Stimulated activated effector memory CD8-positive, alpha-beta T cell treated with anti-CD3 and anti-CD28 coated beads, Interleukin-12 subunit alpha, Interleukin-12 subunit beta, amount 100 ng/mL, for 72 hours (primary cell): ENCODE measurements at regions not wholly inside any gene's neighbourhood (a gene's known extent, or its start where the extent isn't known, plus 50 kb on each side); places are given as distances from the start of the nearest gene placed in this dataset.

Experiments used
- ATAC-seq: fragments of 150-1000 bp; cut with Tn5 transposase; 2 replicates; pipeline ENCODE4 v1.10.0; 2021
- DNase-seq, 2 donors: peaks; one replicate each; pipeline ENCODE4 v3.0.0; 2021 to 2022; ENCODE audit warnings: low spot score in 2 of 2
- H3K27ac Mint-ChIP-seq: one replicate; pipeline ENCODE4 v1.8.0; 2022; ENCODE audit warnings: mild to moderate bottlenecking, mixed read lengths
- H3K36me3 Mint-ChIP-seq: one replicate; pipeline ENCODE4 v1.8.0; 2022; ENCODE audit warnings: mild to moderate bottlenecking, mixed read lengths
- H3K4me1 Mint-ChIP-seq: one replicate; pipeline ENCODE4 v1.8.0; 2022; ENCODE audit warnings: mixed read lengths
- H3K4me3 Mint-ChIP-seq: one replicate; pipeline ENCODE4 v1.8.0; 2022; ENCODE audit warnings: mild to moderate bottlenecking, mixed read lengths
- H3K9me3 Mint-ChIP-seq: one replicate; pipeline ENCODE4 v1.8.0; 2022; ENCODE audit warnings: mixed read lengths

DNA sequence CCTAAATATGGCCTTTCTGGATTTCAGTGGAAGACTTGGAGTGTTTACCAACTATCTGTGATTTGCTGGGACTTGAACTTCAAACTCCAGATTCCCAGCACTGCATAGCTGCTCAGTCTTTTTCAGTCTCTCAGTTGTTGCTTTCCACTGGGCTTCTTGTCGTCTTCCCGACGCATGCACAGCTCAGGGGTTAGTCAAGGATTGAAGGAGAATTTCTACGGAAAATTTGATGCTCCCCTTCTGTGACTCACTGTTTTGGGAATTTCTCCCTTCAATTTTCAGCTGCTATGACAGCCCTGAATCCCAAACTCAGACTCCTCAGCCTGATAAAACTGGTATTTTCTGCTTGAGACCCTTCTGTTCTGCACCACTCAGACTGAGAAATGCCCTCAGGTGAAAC, 91.7 kb downstream of the CYP26A1 start:
- no peaks in the 10 kb centered on the region for H3K4me1 Mint-ChIP-seq
- H3K27ac Mint-ChIP-seq: no peak overlapping the region
- ATAC-seq (no peak), DNase-seq (no peak)
- peaks cover 5% of the 10 kb centered on the region for H3K9me3 Mint-ChIP-seq
- no peak overlapping the region for H3K4me3 Mint-ChIP-seq
- no peaks in the 10 kb centered on the region for H3K36me3 Mint-ChIP-seq

DNA sequence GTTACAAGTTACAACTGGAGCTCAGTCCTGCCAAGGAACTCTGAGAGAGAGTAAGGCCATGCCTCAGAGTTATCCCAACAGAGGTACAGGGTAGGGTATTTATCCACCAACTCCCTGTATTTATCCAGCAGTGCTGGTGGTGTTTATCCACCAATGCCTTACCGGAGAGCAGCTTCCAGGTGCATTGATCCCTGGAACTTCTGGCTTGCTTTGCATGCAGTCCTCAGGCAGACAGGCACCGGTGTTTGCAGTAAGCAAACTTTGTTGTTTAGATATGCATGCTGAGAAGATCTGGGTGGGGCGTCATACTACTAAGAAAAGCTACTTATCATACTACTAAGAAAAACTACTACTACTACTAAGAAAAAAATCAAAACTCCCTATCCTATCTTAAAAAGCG, 92.4 kb downstream of the CYP26A1 start:
- no peaks in the 10 kb centered on the region for H3K36me3 Mint-ChIP-seq
- H3K9me3 Mint-ChIP-seq: peaks cover 7% of the 10 kb centered on the region
- H3K4me3 Mint-ChIP-seq: no peak overlapping the region
- no peak for ATAC-seq
- no peak overlapping the region for H3K27ac Mint-ChIP-seq
- no peaks in the 10 kb centered on the region for H3K4me1 Mint-ChIP-seq
- no peak for DNase-seq

DNA sequence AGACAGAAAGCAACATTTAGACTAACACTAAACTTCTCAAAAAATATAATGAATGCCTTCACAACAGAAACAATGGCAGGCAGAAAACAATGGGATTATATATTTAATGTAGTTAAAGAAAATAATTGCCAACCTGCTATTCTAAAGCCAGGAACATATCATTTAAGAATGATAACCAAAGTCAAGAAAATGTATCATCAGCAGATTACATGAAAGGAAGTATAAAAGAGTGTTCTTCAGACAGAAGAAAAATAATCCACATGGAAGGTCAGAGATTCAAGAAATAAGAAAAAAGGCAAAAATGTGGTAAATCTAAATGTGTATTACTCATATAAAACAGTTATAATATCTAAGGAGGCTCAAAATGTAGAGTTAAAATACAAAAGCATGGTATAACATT, 98.1 kb downstream of the CYP26A1 start:
- H3K9me3 Mint-ChIP-seq: peaks cover 7% of the 10 kb centered on the region
- no peak overlapping the region for H3K27ac Mint-ChIP-seq
- ATAC-seq (no peak), DNase-seq (no peak)
- no peaks in the 10 kb centered on the region for H3K36me3 Mint-ChIP-seq
- H3K4me3 Mint-ChIP-seq: no peak overlapping the region
- no peaks in the 10 kb centered on the region for H3K4me1 Mint-ChIP-seq

DNA sequence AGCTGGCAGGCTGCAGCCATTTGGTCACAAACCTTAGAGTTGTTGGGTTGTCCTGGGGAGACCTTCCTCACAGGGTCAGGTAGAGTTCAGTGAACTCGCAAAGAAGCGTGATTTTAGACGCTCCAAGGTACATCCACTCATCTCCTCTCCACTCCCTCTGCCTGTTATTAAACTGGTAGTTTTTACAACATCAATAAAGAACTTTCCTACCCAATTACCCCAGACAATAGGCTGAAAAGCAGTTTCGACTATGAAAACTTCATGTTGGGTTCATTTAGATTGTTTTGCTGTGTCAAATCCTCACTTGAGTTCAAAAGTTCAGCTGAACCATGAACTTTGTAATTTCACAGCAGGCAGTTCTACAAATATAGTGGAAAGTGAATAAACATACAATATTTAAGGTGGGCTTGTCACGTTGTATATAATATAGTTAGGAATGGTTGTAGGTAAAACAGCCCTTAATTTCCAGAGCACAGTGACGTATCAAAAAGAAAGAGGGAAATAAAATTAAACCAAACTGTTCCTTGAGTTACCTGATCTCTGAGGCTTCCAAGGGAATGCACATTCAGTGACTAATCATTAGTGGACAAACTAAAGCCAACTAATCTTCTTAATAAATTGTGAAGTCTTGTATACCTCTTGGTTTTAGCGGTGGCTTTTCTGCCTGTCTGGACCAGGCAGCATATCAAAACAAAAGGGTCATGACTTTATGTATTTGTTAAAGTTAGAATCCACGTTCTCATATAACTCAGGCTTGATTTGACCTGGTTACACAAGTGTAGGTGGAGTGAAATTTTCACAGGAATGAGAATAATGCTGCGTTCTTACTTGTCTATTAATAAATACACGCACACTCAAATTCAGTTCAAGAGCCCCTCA, 100.5 kb downstream of the CYP26A1 start:
- H3K9me3 Mint-ChIP-seq: peaks cover 7% of the 10 kb centered on the region
- no peaks in the 10 kb centered on the region for H3K36me3 Mint-ChIP-seq
- no peak overlapping the region for H3K27ac Mint-ChIP-seq
- H3K4me1 Mint-ChIP-seq: no peaks in the 10 kb centered on the region
- no peak overlapping the region for H3K4me3 Mint-ChIP-seq
- ATAC-seq (no peak), DNase-seq (no peak)

DNA sequence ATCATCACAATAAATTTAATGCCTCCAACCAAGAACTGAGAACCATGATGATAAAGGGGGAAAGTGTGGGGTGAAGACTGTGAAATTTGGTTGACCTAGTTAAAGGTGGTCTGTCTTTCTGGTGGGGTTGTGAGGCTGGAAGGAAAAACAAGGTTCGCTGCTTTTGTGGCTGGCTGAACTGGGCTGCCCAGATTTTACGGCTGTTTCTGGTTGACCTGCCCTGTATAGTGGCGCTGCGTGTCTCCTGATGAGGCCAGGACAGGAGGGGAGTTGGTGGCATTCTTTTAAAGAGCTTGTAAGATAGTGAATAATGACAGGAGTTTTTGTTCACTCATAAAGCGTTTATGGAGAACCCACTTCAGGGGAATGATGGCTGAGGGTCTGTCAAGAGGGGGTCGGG, 101.8 kb downstream of the CYP26A1 start:
- no peak overlapping the region for H3K27ac Mint-ChIP-seq
- no peaks in the 10 kb centered on the region for H3K4me1 Mint-ChIP-seq
- H3K4me3 Mint-ChIP-seq: no peak overlapping the region
- ATAC-seq (no peak), DNase-seq (no peak)
- no peaks in the 10 kb centered on the region for H3K36me3 Mint-ChIP-seq
- H3K9me3 Mint-ChIP-seq: peaks cover under 1% of the 10 kb centered on the region

DNA sequence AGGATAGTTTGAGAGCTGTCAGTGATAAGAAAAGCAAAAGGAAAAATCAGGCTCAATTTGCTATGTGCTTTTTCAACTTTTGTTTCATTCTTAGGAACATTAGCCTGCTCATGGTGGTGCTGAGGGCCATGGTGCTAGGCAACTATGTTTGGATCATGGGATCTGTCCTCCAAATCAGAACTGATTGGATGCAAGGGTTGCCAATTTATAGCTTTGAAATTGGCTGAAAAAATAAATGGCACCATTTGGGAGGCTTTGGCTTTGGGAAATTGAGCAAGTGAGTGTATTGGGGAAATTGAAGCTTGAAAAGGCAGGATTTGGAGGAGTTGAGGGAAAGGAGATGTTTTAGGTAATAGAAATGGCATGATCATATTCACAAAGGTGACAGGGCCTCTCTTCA, 103.8 kb downstream of the CYP26A1 start:
- no peaks in the 10 kb centered on the region for H3K4me1 Mint-ChIP-seq
- ATAC-seq (no peak), DNase-seq (no peak)
- no peak overlapping the region for H3K4me3 Mint-ChIP-seq
- no peaks in the 10 kb centered on the region for H3K9me3 Mint-ChIP-seq
- H3K27ac Mint-ChIP-seq: no peak overlapping the region
- no peaks in the 10 kb centered on the region for H3K36me3 Mint-ChIP-seq

DNA sequence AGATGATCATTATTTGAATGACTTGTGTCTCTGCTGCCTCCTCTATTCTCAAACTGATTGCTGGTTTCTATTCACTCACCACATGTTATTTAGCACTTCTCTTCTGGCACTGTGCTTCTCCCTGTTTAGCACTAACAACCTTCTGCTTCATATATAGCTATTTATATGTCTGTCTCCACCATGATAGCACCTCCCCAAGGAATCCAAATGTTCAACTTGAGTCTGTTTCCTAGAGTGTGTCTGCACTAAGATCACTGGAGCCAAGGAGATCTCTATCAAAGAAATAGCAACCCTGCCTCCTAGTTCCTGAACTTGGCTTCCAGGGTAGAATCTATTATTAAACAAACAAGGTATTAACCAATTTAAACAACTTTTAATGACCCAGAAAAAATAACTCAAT, 104.5 kb downstream of the CYP26A1 start:
- no peak overlapping the region for H3K27ac Mint-ChIP-seq
- H3K36me3 Mint-ChIP-seq: no peaks in the 10 kb centered on the region
- ATAC-seq: no peak
- no peak for DNase-seq
- H3K9me3 Mint-ChIP-seq: no peaks in the 10 kb centered on the region
- H3K4me1 Mint-ChIP-seq: no peaks in the 10 kb centered on the region
- no peak overlapping the region for H3K4me3 Mint-ChIP-seq

DNA sequence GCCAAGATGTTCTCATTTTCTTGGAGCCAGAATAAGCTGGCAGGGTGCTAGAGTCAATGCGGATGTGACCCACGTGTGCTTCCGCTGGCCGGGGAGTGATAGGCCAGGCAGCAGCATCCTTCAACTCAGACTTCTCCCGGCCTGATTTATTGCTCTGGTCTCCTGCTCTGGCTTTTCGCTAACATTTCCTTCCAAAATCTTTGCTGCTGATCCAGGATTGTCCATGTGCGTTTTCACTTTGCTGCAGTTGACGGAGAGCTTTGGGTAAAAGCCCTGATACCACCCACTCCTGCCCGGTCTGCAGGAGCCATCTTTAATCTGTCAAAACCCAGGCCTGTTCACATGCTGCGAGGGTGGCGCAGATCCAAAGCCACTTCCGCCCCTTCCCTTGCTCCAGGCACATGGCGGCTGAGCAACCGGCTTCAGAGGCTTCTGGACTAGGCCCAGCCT, 106.8 kb downstream of the CYP26A1 start:
- DNase-seq (no peak), ATAC-seq (no peak)
- Mint-ChIP-seq H3K4me3 (no peak overlapping the region), H3K36me3 (no peaks in the 10 kb centered on the region), H3K9me3 (no peaks in the 10 kb centered on the region), H3K4me1 (no peaks in the 10 kb centered on the region), H3K27ac (no peak overlapping the region)

DNA sequence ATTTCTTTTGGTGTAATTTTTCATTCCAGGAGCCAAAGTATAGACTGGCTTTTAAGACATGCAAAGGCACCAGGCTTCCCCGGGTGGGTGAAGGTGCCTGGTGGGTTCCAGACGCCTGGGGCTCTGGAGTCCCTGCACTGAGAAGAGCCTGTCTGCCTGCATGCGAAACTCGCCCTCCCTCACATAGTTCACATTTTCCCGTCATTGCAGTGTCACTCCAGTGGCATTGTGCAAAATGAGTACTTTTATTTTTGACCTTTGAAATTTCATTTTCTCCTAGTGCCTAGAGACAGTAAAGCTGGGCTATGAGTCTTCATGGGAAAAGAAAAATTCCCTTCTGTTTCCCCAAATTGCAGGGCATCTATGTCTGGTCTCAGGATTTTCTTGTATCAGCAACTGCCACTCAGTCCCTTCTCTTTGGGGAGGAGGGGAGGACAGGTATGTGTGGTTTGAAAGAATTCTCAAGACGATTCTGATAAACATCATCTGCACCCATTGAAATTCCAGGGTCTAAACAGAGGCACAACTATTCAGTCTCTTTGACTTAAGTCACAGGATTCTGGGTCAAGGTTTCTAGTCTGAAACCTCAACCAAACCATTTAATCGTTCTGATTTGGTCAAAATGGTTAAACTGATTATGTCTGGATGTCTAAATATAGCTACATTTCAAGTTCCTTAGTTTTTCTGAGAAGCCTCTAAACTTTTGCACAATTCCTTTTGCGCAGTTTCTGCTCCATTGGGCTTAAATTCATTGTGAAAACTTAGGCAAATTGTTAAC, 107.8 kb downstream of the CYP26A1 start:
- Mint-ChIP-seq H3K4me3 (no peak overlapping the region), H3K9me3 (no peaks in the 10 kb centered on the region), H3K36me3 (no peaks in the 10 kb centered on the region)

DNA sequence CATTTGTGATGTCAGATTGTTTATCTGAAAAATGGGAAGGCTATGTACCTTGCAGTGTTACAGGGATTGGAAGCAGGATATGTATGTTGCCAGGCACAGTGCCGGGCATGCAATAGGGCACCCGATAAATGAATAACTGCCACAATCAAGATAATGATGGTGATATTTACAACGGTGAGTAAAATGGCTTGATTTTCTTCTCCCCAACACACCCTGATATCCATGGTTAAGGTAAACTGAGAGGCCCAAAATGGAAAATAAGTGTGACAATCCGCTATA, 108.3 kb downstream of the CYP26A1 start:
- no peak overlapping the region for H3K4me3 Mint-ChIP-seq
- H3K4me1 Mint-ChIP-seq: no peaks in the 10 kb centered on the region
- ATAC-seq (no peak), DNase-seq (no peak)
- no peaks in the 10 kb centered on the region for H3K9me3 Mint-ChIP-seq
- no peaks in the 10 kb centered on the region for H3K36me3 Mint-ChIP-seq
- H3K27ac Mint-ChIP-seq: no peak overlapping the region

More for the DNA sequence above, 107.8 kb downstream of the CYP26A1 start:
- Mint-ChIP-seq H3K4me1 (no peaks in the 10 kb centered on the region), H3K27ac (no peak overlapping the region)
- no peak for ATAC-seq
- no peak for DNase-seq

DNA sequence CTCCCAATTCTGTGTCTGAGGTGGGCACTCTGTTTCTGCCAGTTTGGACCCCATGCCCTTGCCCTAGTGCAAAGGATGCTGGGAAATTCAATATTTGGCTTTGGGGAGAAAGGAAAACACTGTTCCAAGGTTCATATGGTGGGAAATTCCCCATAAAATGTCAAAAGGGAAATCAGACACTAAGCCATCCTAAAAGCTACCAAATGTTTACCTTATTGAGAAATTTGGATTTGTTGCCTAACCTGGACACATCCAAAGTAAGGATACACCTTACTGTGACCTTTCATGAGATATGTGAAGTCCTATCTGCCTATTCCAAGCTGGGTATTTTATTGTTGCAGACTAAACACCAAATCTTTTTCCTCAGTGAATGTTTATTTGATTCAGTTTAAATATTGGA, 109.1 kb downstream of the CYP26A1 start:
- Mint-ChIP-seq H3K27ac (no peak overlapping the region), H3K4me3 (no peak overlapping the region), H3K4me1 (no peaks in the 10 kb centered on the region), H3K9me3 (no peaks in the 10 kb centered on the region), H3K36me3 (no peaks in the 10 kb centered on the region)
- no peak for ATAC-seq
- no peak for DNase-seq

DNA sequence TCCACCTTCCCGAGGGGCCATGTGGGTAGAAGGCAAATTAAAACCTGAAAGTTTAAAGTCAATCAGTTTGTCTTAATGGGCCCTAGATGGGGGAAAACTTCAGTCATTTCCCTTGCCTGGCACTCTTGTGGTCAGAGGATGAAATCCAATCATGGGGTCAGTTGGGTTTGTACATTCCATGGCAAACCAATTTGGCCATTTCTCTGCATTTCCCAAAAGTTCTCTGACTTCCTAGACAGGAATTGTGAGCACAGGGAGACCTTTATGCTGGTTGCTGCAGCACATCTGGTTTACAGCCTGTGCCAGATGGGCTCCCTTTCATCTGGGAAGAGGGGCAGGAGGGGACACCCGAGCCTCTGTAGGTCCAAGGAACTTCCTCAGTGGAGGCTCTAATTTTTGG, 113.0 kb downstream of the CYP26A1 start:
- H3K9me3 Mint-ChIP-seq: no peaks in the 10 kb centered on the region
- DNase-seq: no peak
- H3K36me3 Mint-ChIP-seq: no peaks in the 10 kb centered on the region
- no peaks in the 10 kb centered on the region for H3K4me1 Mint-ChIP-seq
- no peak overlapping the region for H3K27ac Mint-ChIP-seq
- ATAC-seq: no peak
- H3K4me3 Mint-ChIP-seq: no peak overlapping the region

DNA sequence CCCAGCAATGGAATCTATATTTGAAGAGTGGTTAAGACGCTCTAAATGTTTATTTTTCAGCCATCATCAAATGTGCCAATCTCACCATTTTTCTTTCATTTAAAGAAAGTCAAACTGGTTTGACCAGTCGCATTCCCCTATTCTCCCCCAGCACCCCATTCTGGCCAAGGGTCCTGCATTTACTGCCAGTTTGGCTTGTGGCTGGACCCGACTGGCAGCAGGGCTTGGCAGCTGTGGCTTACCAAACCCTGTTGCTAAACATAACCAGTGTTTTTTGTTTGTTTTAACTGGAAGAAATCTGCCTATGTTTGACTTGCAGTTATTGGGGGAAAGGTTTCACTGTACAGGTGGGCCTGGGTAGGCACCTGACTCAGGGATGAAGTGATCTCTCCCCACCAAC, 116.3 kb downstream of the CYP26A1 start:
- ATAC-seq: no peak
- no peak for DNase-seq
- H3K36me3 Mint-ChIP-seq: no peaks in the 10 kb centered on the region
- H3K27ac Mint-ChIP-seq: no peak overlapping the region
- no peaks in the 10 kb centered on the region for H3K9me3 Mint-ChIP-seq
- H3K4me1 Mint-ChIP-seq: no peaks in the 10 kb centered on the region
- H3K4me3 Mint-ChIP-seq: no peak overlapping the region

DNA sequence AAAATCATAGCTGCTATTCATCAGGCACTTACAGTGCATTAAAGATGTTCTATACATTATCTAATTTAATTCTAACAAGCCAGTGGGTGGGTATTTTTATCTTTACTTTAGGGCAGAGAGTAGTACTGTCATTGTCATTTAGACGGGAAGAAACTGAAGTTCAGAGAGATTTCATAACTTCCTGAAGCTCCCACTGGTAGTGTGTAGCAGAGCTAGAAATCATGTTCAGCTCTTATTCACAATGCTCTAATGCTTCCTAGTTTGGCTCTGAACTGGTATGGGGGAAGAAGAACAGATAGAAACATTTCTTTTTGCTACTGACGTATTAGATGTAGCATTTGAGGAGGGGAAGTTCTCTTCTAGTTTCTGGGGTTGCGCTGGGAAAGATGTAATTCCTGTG, 116.7 kb downstream of the CYP26A1 start:
- Mint-ChIP-seq H3K9me3 (no peaks in the 10 kb centered on the region), H3K4me3 (no peak overlapping the region), H3K27ac (no peak overlapping the region), H3K4me1 (no peaks in the 10 kb centered on the region), H3K36me3 (no peaks in the 10 kb centered on the region)
- DNase-seq (no peak), ATAC-seq (no peak)

DNA sequence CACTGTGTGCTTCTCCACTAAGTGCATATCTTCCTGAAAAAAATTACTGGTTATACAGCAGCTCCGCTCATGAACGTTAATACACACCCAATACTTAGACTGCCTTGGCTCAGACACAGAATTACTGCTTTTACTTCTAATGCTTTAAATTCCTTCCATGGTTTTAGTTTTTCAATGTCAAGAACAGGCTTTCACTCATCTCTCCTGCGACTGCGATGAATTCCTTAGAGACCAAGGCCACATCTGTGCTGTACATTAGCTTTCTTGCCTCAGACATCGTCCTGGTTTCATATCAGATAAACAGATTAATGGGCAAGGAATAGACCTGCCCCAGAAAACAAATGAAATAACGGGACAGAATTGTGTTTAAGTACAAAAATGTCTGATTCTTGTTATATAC, 120.2 kb downstream of the CYP26A1 start:
- Mint-ChIP-seq H3K36me3 (no peaks in the 10 kb centered on the region), H3K27ac (no peak overlapping the region), H3K4me1 (peaks cover 5% of the 10 kb centered on the region), H3K9me3 (no peaks in the 10 kb centered on the region), H3K4me3 (no peak overlapping the region)
- DNase-seq (no peak), ATAC-seq (no peak)

DNA sequence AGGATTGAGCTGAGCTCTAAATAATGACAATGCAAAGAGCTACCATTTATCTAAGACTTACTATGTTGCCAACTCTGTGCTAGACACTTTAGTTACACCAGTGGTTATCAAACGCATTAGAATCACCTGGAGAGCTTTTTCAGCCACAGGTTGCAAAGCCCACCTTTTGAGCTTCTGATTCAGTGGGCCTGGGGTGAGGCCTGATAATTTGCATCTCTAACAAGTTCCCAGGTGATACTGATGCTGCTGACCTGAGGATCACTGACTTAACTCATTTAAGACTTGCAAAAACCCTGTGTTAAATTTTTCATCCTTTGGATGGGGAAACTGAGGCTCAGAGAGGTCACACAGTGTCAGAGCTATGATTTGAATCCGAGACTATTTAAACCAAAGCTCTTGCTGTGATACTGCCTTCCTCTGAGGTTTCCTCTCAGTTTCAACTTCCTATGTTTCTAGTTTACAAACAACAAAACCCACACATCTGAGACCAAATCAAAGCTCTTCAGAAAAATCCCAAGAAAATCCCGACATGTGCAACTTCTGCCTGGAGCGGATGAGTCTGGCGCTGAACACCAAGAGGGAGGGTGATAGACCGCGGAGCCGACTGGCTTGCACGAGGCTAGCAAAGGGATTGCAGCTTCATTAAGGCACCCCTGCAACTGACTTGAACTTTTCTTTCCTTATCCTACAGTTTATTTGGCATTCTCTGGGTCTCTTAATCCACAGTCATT, 124.9 kb downstream of the CYP26A1 start:
- H3K4me3 Mint-ChIP-seq: no peak overlapping the region
- H3K9me3 Mint-ChIP-seq: no peaks in the 10 kb centered on the region
- no peak for DNase-seq
- H3K4me1 Mint-ChIP-seq: peaks cover 9% of the 10 kb centered on the region
- no peaks in the 10 kb centered on the region for H3K36me3 Mint-ChIP-seq
- H3K27ac Mint-ChIP-seq: no peak overlapping the region
- ATAC-seq: no peak
